SK-N-MC (cell line): ENCODE measurements at regions not wholly inside any gene's neighbourhood (a gene's known extent, or its start where the extent isn't known, plus 50 kb on each side); places are given as distances from the start of the nearest gene placed in this dataset.

ENCODE experiments used
- EZH2 ChIP-seq: fragments of 200-600 bp; sonication (generic); IDR thresholded peaks from one replicate; pipeline ENCODE4 v1.6.1; 2017; ENCODE audit warnings: antibody characterized with exemption
- FOXP2 ChIP-seq: optimal IDR thresholded peaks from 2 replicates; pipeline ENCODE3; 2011; ENCODE audit warnings: mild to moderate bottlenecking, moderate library complexity; ENCODE audit not compliant: insufficient read depth; ENCODE audit errors: extremely low read length, control extremely low read depth
- POLR2AphosphoS5 ChIP-seq: IDR thresholded peaks from 2 replicates; pipeline ENCODE4 v1.6.1; 2012; ENCODE audit warnings: mild to moderate bottlenecking, low read depth, low read length, borderline replicate concordance

- TF ChIP-seq EZH2 (no peak), POLR2AphosphoS5 (no peak), FOXP2 (no peak)
Observed at GRCh38 chr5:4275232-4275631, 679.6 kb downstream of the IRX1 start.
